DND-41 (cell line): ENCODE measurements at regions not wholly inside any gene's neighbourhood (a gene's known extent, or its start where the extent isn't known, plus 50 kb on each side); places are given as distances from the start of the nearest gene placed in this dataset.

Experiments used
- ATAC-seq: fragments of 200-7000 bp; cut with Tn5 transposase; 3 replicates; pipeline ENCODE4 v1.9.1; 2021; ENCODE audit warnings: low read depth; ENCODE audit not compliant: insufficient read depth
- DNase-seq: peaks from one replicate; pipeline ENCODE4 v3.0.0-alpha.2; 2020
- H2AFZ ChIP-seq: 2 replicates; pipeline ENCODE4 v1.6.0; 2012; ENCODE audit warnings: low read depth, low read length
- H3K27ac ChIP-seq: 2 replicates; pipeline ENCODE4 v1.5.1; 2012; ENCODE audit warnings: low read length, inconsistent platforms
- H3K27me3 ChIP-seq: fragments of 200-600 bp; sonication (generic); 2 replicates; pipeline ENCODE4 v1.6.0; 2012; ENCODE audit warnings: low read length, mild to moderate bottlenecking, inconsistent platforms; ENCODE audit not compliant: insufficient read depth, poor library complexity
- H3K36me3 ChIP-seq: 2 replicates; pipeline ENCODE4 v1.5.1; 2012; ENCODE audit warnings: low read length, inconsistent platforms; ENCODE audit not compliant: insufficient read depth
- H3K4me1 ChIP-seq: 2 replicates; pipeline ENCODE4 v1.5.1; 2012; ENCODE audit warnings: mild to moderate bottlenecking, low read length; ENCODE audit not compliant: insufficient read depth
- H3K4me2 ChIP-seq: 2 replicates; pipeline ENCODE4 v1.6.0; 2012; ENCODE audit warnings: mild to moderate bottlenecking, moderate library complexity, low read length, inconsistent platforms; ENCODE audit not compliant: insufficient read depth
- H3K4me3 ChIP-seq, 2 experiments: fragments of 200-600 bp in 1 of 2; shearing (Covaris generic) in 1 of 2; 2 replicates each; pipeline ENCODE4 v1.5.1; 2012 to 2016; ENCODE audit warnings: inconsistent platforms in 2 of 2, low read length in 2 of 2, mild to moderate bottlenecking in 2 of 2, low read depth in 1 of 2, moderate library complexity in 1 of 2
- H3K79me2 ChIP-seq: 2 replicates; pipeline ENCODE4 v1.6.0; 2012; ENCODE audit warnings: low read length, inconsistent platforms; ENCODE audit not compliant: insufficient read depth
- H3K9ac ChIP-seq: 2 replicates; pipeline ENCODE4 v1.6.0; 2012; ENCODE audit warnings: low read depth, mild to moderate bottlenecking, inconsistent platforms, low read length, moderate library complexity
- H3K9me3 ChIP-seq: 2 replicates; pipeline ENCODE4 v1.5.1; 2012; ENCODE audit warnings: low read length, moderate library complexity, mild to moderate bottlenecking, inconsistent platforms; ENCODE audit not compliant: insufficient read depth, severe bottlenecking
- H4K20me1 ChIP-seq: 2 replicates; pipeline ENCODE4 v1.6.0; 2012; ENCODE audit warnings: low read length; ENCODE audit not compliant: insufficient read depth
- CTCF ChIP-seq: IDR thresholded peaks from 2 replicates; pipeline ENCODE4 v1.5.1; 2012; ENCODE audit warnings: borderline replicate concordance, low read length, moderate library complexity, mild to moderate bottlenecking; ENCODE audit not compliant: poor library complexity, severe bottlenecking; ENCODE audit errors: extremely low read depth
- EZH2 ChIP-seq: IDR thresholded peaks from 3 replicates; pipeline ENCODE4 v1.6.1; 2012; ENCODE audit warnings: borderline replicate concordance, low read depth, mild to moderate bottlenecking, moderate library complexity, low read length, inconsistent platforms; ENCODE audit not compliant: severe bottlenecking

- H3K36me3 ChIP-seq, result no peaks in the 10 kb centered on the region
- DNase-seq (no peak), ATAC-seq (no peak)
- no peak for TF ChIP-seq EZH2
- no peak for TF ChIP-seq CTCF
- peaks cover 11% of the 10 kb centered on the region for H3K27me3 ChIP-seq
- no peak overlapping the region for H3K27ac ChIP-seq
- H3K4me2 ChIP-seq, result no peak overlapping the region
- peaks cover 18% of the 10 kb centered on the region for H3K9me3 ChIP-seq
- no peak overlapping the region for H3K9ac ChIP-seq
- no peaks in the 10 kb centered on the region for H3K79me2 ChIP-seq
- H3K4me1 ChIP-seq, result no peaks in the 10 kb centered on the region
- H4K20me1 ChIP-seq, result no peaks in the 10 kb centered on the region
- no peak overlapping the region for H2AFZ ChIP-seq
- no peak overlapping the region for H3K4me3 ChIP-seq
These were observed 1258.8 kb downstream of the BRD1 start for GRCh38 chr22:48568736-48569330.

- H4K20me1 ChIP-seq, result no peaks in the 10 kb centered on the region
- H3K4me1 ChIP-seq, result no peaks in the 10 kb centered on the region
- H3K9ac ChIP-seq, result no peak overlapping the region
- no peak overlapping the region for H2AFZ ChIP-seq
- H3K4me2 ChIP-seq, result no peak overlapping the region
- H3K4me3 ChIP-seq, result no peak overlapping the region
- peaks cover 11% of the 10 kb centered on the region for H3K27me3 ChIP-seq
- no peak overlapping the region for H3K27ac ChIP-seq
- DNase-seq (no peak), ATAC-seq (no peak)
- TF ChIP-seq EZH2, result no peak
- no peak for TF ChIP-seq CTCF
- H3K9me3 ChIP-seq, result peaks cover 18% of the 10 kb centered on the region
- H3K36me3 ChIP-seq, result no peaks in the 10 kb centered on the region
- no peaks in the 10 kb centered on the region for H3K79me2 ChIP-seq
These were observed 1260.3 kb downstream of the BRD1 start for GRCh38 chr22:48567213-48567975.

GRCh38 chr22:48566741-48567140 is 1260.9 kb downstream of the BRD1 start:
- TF ChIP-seq CTCF (no peak), EZH2 (no peak)
- H2AFZ ChIP-seq, result no peak overlapping the region
- H3K79me2 ChIP-seq, result no peaks in the 10 kb centered on the region
- H3K4me3 ChIP-seq, result no peak overlapping the region
- H3K4me1 ChIP-seq, result no peaks in the 10 kb centered on the region
- peaks cover 11% of the 10 kb centered on the region for H3K27me3 ChIP-seq
- ATAC-seq (no peak), DNase-seq (no peak)
- H4K20me1 ChIP-seq, result no peaks in the 10 kb centered on the region
- no peak overlapping the region for H3K9ac ChIP-seq
- H3K27ac ChIP-seq, result no peak overlapping the region
- H3K9me3 ChIP-seq, result peaks cover 13% of the 10 kb centered on the region
- H3K4me2 ChIP-seq, result no peak overlapping the region
- H3K36me3 ChIP-seq, result no peaks in the 10 kb centered on the region
